Jurkat, Clone E6-1 (cell line): ENCODE measurements at regions not wholly inside any gene's neighbourhood (a gene's known extent, or its start where the extent isn't known, plus 50 kb on each side); places are given as distances from the start of the nearest gene placed in this dataset.
A peak's percentile ranks its signal among the peaks of the same experiment; 100 is the strongest.
"Not testable (repeated sequence)": the region's sequence is repeated elsewhere in the genome, so short reads cannot be mapped to it uniquely, and the experiment has no call there.

Experiments used
- DNase-seq: peaks from one replicate; pipeline ENCODE4 v3.0.0-alpha.2; 2011; ENCODE audit warnings: low read depth, low spot score
- H3K4me3 ChIP-seq: 2 replicates; pipeline ENCODE4 v1.5.1; 2011; ENCODE audit warnings: mild to moderate bottlenecking, low read length, control low read depth, moderate library complexity

- no peak for DNase-seq
- H3K4me3 ChIP-seq = no peak overlapping the region
Observed at GRCh38 chr1:55912438-55912837, 666.9 kb downstream of the PLPP3 start.

- no peak for DNase-seq
- no peak overlapping the region for H3K4me3 ChIP-seq
Observed at GRCh38 chr1:55904541-55904940, 674.8 kb downstream of the PLPP3 start.

GRCh38 chr1:55898181-55898580, 681.2 kb downstream of the PLPP3 start:
- H3K4me3 ChIP-seq = no peak overlapping the region
- DNase-seq = no peak

GRCh38 chr1:55896210-55896609, 681.0 kb upstream of the USP24 start:
- H3K4me3 ChIP-seq = no peak overlapping the region
- no peak for DNase-seq

DNA sequence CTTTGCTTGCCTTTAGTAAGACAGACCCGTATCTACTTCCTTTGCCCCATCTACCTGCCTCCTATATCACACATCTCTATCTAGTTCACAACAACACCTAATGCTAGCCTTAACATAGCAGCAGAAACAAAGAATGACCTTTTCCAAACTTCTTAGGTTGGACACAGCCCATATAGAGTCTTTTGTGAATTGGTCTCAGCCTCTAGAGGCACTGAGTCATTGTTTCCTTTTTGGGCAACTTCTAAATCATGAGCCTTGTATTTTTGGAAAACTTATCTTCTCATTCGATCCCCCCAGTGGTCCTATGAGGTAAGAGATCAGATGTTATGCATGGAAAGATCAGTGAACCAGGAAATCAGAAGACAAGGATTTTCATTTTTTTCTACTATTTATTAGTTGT, 679.4 kb upstream of the USP24 start:
- no peak for DNase-seq
- H3K4me3 ChIP-seq = no peak overlapping the region

DNA sequence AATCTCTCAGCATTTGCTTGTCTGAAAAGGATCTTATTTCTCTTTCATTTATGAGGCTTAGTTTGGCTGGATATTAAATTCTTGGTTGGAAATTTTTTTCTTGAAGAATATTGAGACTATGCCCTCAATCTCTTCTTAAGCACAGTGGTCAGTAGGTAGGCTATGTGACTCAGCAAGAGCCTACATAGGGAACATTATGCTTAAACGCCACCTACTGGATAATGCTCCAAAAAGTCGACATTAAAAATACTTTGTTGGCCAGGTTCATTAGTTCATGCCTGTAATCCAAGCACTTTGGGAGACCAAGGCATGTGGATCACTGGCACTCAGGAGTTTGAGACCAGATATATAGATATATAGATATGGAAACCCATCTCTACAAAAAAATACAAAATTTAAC, 678.0 kb upstream of the USP24 start:
- H3K4me3 ChIP-seq = no peak overlapping the region
- peak; percentile 37 for DNase-seq

DNA sequence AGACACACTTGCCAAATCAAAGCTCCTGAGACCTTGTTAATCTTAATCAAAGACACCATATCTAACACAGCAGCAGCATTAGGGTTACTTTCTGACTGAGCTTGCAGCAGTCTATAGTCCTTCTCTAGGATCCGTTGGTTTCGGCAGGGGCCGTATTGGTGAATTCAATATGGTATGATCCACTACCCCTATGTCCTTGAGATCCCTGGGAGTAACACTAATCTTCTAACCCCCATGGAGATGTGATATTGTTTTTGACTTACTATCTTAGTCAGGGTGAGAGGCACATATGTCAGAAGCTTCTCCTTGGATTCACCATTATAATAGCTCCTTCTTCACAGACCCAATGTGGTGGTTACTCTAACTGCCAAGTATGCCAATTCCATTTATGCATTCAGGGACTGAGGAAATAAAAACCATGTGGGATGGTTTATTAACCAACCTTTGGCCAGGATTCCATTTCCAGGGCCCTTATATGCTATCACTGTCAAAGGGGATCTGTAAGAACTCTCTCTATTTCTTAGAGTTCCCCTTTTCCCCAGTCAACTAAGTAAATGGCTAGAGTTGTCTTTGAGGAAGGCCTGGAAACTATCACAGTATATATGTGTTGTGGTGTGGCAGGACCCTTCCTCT, 673.6 kb upstream of the USP24 start:
- H3K4me3 ChIP-seq = no peak overlapping the region

DNA sequence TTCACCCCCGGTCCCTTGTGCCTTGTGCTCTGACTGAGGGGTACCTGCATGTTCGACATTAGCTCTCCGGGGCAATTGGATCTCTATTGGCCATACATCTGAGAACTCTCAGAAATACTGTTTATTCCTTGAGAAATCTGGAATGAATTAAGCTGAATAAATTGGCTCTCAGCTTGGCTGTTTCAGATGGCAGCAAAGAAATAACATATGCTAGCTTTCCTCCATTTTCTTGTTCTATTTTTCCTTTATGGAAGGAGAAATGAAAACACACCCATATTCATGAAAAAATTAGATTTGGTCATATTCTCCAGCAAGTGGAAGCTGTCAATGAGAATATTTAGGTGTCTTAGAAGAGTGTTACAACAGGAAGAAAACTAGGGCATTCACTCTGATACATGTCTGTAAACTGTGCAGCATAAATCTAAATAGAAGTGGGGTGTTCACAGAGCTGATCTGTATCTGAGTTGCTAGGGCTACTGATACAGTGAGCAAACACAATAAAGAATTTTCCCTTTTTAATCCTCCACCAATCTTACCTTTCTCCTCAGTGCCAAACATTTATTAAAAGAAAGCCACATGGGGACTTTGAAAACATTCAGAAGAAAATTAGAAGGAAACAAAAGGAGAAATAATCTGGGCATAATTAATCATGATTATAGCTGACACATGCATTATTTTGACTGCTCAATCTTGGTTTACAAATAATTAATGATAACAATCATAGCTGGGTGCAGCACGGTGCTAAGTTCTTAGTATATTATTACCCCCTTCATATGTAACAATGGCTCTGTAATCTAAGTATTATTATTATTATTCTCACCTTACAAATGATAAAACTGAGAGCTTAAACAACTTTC, 671.9 kb upstream of the USP24 start:
- DNase-seq = no peak

More for the DNA sequence above, 673.6 kb upstream of the USP24 start:
- no peak for DNase-seq

DNA sequence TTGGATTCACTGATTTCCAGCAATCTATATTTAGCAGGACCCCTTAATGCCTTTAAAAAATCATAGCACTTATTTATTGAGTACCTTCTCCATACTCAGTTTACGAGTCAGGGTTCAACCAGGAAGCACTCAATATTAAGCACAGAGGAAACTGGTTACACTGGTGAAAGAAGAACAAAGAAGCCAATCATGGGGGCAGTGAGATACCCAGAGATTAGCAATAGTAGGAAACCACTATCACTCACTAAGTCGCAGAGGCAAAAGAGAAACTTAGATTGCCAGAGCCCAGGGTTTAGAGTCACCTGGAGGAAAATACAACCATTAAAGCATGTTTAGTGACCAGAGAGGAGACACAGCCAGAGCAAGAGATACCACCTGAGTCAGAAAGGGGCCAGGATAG, 670.5 kb upstream of the USP24 start:
- no peak for DNase-seq
- no peak overlapping the region for H3K4me3 ChIP-seq

More for the DNA sequence above, 671.9 kb upstream of the USP24 start:
- H3K4me3 ChIP-seq = no peak overlapping the region

DNA sequence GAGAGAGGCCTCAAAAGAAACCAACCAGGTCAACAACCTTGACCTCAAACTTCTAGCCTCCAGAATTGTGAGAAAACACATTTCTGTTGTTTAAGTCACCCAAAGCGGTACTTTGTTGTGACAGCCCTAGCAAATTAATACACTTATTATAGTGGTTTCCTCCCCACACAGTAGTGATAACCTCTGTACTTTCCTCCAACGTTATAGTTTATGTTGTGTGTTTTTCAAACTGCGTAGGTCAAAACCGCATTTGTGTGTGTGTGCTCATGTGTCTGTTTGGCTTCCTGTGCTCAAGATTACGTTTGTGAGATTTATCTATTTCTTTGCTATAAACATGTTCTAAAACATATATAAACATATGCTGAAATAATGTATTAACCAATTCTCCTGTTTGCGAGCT, 667.8 kb upstream of the USP24 start:
- no peak for DNase-seq
- no peak overlapping the region for H3K4me3 ChIP-seq

- DNase-seq = no peak
- no peak overlapping the region for H3K4me3 ChIP-seq
Observed at GRCh38 chr1:55879346-55879745, 664.2 kb upstream of the USP24 start.

DNA sequence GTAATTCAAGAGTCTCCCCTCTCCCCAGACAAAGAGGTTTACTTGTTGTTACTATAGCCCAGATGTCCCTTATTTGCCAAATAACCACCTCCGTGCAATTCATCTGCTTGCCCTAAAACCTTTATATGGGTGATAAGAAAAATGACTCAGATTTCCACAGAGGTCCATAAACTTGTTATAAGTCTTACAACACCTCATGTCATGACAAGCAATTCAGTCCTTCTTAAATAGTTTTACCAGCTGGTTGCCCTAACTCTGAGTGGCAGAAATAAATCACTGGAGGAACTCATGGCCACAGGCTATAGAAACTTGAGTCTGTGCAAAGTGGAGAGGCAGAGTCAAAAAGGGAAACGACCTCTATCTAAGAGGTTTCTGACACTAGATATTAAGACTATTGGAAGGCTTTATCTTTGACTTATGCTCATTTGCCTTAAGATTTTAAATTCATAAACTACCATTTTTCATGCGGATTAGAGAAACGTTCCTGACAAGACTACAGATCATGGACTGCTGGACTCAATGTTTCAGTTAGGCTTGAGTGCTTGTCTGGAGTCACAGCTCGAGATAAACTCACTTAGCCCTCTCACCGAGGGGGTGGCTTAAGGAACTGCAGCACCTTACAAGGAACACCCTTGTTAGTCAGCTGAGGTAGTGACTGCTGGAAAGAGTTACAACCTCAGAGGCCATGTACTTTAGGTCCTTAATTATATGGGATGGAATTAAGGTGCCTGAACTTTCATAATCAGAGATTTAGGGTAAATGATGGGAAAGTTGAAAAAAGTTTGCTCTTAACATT, 662.5 kb upstream of the USP24 start:
- no peak for DNase-seq
- H3K4me3 ChIP-seq = no peak overlapping the region

DNA sequence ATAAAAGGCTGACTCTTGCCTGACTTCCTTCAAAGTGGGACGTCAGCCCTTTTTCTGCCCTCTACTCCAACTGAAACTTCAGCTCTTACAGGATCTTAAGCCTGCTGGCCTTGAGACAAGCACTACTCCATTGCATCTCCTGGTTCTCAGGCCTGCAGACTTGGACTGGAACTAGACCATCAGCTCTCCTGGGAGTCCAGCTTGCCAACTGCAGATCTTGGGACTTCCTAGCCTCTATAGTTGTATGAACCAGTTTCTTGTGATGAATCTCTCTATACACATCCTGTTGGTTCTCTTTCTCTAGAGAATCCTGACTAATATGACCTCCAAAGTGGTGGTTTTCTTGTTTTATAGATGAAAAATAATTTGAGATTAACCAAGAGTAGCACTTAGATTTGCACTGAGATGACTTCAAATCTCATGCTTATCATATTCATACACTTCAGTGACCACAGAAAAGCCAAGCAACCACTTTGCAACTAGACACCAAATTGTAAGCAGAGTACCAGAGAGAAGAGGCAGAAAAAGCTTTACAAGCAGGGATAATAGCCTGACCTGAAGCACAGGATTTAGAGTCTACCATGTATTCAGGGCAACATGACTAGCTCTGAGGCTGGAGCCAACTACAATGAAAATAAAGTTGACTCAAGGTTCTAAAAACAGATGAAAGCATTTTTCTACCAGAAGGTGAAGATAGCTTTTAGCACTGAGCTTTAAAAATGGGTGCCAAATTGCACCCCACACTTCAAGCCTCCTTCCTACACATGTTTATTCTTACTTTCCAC, 661.3 kb upstream of the USP24 start:
- no peak overlapping the region for H3K4me3 ChIP-seq
- no peak for DNase-seq

GRCh38 chr1:55870106-55870505, 654.9 kb upstream of the USP24 start:
- DNase-seq = no peak
- no peak overlapping the region for H3K4me3 ChIP-seq

GRCh38 chr1:55869065-55869464, 653.9 kb upstream of the USP24 start:
- DNase-seq = no peak

GRCh38 chr1:55868026-55868425, 652.9 kb upstream of the USP24 start:
- DNase-seq = no peak

More at GRCh38 chr1:55869065-55869464, 653.9 kb upstream of the USP24 start:
- no peak overlapping the region for H3K4me3 ChIP-seq

DNA sequence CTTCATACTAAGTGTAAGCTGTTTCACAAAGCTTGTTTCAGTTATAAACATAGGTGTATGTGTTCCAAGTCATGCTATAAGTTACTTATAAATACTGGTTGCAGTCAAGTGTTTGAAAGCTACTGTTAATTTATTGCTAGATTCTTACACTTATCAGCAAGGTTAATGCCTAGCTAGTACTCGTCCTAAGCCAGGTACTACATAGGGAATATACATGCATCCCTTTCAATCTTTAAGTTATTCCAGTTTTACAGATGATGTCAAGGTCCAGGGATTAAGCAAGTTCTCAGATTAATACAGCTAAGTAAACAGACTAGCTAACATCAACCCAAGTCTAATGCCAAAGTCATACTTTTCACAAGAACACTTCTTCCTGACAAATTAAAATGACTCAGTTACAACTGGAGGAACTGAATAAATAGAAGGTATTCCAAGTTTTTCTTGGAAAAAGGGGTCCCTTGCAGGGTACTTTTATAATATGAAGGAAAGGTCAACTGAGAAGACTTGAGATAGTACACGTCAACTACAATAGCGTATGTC, 652.2 kb upstream of the USP24 start:
- no peak for DNase-seq
- no peak overlapping the region for H3K4me3 ChIP-seq

More at GRCh38 chr1:55868026-55868425, 652.9 kb upstream of the USP24 start:
- H3K4me3 ChIP-seq = no peak overlapping the region

- not testable (repeated sequence) for H3K4me3 ChIP-seq, DNase-seq
Observed at GRCh38 chr1:55865778-55866177, 650.6 kb upstream of the USP24 start.

DNA sequence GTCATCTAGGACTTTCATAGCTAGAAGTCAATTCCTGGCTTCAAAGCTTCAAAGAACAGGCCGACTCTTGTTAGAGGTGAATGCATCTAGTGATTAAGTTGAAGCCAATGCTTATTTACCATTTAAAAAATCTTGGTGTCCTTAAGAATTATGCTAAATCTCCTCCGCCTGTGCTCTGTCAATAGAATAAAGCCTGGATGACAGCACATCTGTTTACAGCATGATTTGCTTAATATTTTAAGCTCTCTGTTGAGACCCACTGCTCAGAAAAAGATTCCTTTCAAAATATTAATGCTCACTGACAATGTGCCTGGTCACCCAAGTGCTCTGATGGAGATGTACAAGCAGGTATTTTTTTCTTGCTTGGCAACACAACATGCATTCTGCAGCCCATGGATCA, 649.1 kb upstream of the USP24 start:
- DNase-seq = no peak

More for the DNA sequence above, 649.1 kb upstream of the USP24 start:
- H3K4me3 ChIP-seq = no peak overlapping the region
